ENCODE measurements at regions not wholly inside any gene's neighbourhood (a gene's known extent, or its start where the extent isn't known, plus 50 kb on each side); places are given as distances from the start of the nearest gene placed in this dataset.

DNA sequence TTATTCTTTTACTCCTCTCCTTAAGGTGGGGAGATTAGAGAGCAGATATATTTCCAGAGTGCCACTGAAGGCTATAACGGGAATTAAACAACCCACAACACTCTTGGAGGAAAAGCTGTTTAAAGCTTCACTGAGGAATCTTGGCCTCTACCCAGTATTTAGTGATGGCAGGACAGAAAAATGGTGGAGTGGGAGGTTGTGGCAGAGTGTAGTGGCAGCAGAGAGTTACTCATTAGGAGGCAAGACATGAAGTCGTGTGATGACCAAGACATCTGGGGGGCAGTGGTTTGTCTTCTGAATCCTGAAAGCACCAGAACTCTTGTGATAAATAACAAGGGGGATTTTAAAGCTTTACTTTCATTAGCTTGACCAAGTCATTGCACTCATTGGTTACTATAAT lies 563.5 kb upstream of the SLITRK5 start:
- TF ChIP-seq GATA2 (IDR thresholded peaks at IDR 0.05; ENCODE audit: low read depth, low read length) (no peak), GATA3 (IDR thresholded peaks at IDR 0.05; ENCODE audit: low read depth, low read length) (no peak)
